Gastroesophageal sphincter (tissue), 4 donors: ENCODE measurements at regions not wholly inside any gene's neighbourhood (a gene's known extent, or its start where the extent isn't known, plus 50 kb on each side); places are given as distances from the start of the nearest gene placed in this dataset.

Source experiments
- ATAC-seq: fragments of 150-250 bp; one replicate; pipeline ENCODE4 v1.9.1; 2016; ENCODE audit warnings: mild to moderate bottlenecking, moderate library complexity
- H3K27ac ChIP-seq, 4 donors: fragments of 200-600 bp; sonication (generic) in 3 of 4; 1 replicate in 3 of 4; 2 replicates in 1 of 4; pipeline ENCODE4 v1.5.1; 2016 to 2019
- H3K27me3 ChIP-seq: fragments of 200-600 bp; sonication (generic); one replicate; pipeline ENCODE4 v1.5.1; 2019
- H3K36me3 ChIP-seq, 2 donors: fragments of 200-600 bp; sonication (generic); one replicate each; pipeline ENCODE4 v1.5.1; 2019; ENCODE audit warnings: control low read depth in 1 of 2
- H3K4me1 ChIP-seq, 3 donors: fragments of 200-600 bp; sonication (generic); 1 replicate in 2 of 3; 2 replicates in 1 of 3; pipeline ENCODE4 v1.5.1; 2016 to 2019; ENCODE audit warnings: control low read depth in 2 of 3
- H3K4me3 ChIP-seq, 2 donors: fragments of 200-600 bp; sonication (generic); one replicate each; pipeline ENCODE4 v1.5.1; 2019; ENCODE audit warnings: mild to moderate bottlenecking in 1 of 2, moderate library complexity in 1 of 2
- H3K9me3 ChIP-seq, 3 donors: fragments of 200-600 bp; sonication (generic); one replicate each; pipeline ENCODE4 v1.5.1; 2017 to 2019; ENCODE audit warnings: control low read depth in 2 of 3
- EP300 ChIP-seq: sonication (generic); formaldehyde crosslinking; IDR thresholded peaks from one replicate; pipeline ENCODE4 v1.6.1; 2017; ENCODE audit warnings: antibody characterized with exemption, mild to moderate bottlenecking
- POLR2A ChIP-seq, 2 donors: fragments of 450-650 bp; IDR thresholded peaks; one replicate each; pipeline ENCODE4 v1.6.1; 2017; ENCODE audit warnings: antibody characterized with exemption in 2 of 2, mild to moderate bottlenecking in 2 of 2, moderate library complexity in 1 of 2
- POLR2AphosphoS5 ChIP-seq: sonication (generic); formaldehyde crosslinking; IDR thresholded peaks from one replicate; pipeline ENCODE4 v1.6.1; 2017; ENCODE audit warnings: antibody characterized with exemption
- WGBS, 2 donors: methylation state at CpG; one replicate each; pipeline ENCODE4 v1.1.5; 2018; ENCODE audit warnings: low coverage in 1 of 2; 5-methylcytosine and 5-hydroxymethylcytosine counted together
- TF ChIP-seq, protein P1 (sequence below), 4 experiments: fragments of 200-600 bp in 2 of 4; fragments of 450-650 bp in 2 of 4; sonication (generic) in 1 of 4; IDR thresholded peaks; one replicate each; pipeline ENCODE4 v1.5.1; 2017 to 2019; ENCODE audit warnings: antibody characterized with exemption in 4 of 4, mild to moderate bottlenecking in 2 of 4, moderate library complexity in 2 of 4

DNA sequence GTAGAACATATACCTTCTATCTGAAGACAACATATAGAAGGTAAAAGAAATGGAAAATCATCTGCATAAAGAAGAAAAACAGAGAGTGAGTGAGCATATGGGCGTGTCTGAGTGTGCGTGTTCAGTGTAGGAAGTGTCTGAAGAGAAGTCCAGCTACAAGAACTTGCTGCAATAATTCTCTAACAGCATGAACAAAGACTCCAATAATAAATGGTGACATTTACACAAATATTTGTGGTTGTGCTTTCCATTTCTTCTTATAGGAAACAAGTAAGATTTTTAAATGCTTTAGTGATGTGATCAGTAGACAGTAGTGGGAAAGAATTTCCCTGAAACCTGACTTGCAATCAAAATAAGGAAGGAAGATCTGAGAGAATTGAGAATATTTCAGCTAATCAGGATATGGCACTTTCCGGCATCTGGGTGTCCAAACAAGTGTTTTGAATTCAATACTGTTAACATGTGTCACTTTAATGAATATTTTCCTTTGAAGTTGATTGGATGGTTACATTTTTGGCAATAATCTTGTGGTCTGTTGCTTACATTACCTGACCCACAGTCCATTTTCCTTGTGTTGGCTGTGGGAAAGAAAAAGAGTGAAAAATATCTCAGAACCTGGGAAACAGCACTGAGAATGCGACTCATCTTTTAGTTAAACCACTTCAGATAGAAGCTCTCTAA lies 154.0 kb downstream of the TGFB2 start:
- no peaks in the 10 kb centered on the region for H3K36me3 ChIP-seq
- TF ChIP-seq EP300 (no peak), POLR2AphosphoS5 (no peak), POLR2A (IDR thresholded peaks at IDR 0.05) (no peak)
- TF ChIP-seq, protein P1, sequence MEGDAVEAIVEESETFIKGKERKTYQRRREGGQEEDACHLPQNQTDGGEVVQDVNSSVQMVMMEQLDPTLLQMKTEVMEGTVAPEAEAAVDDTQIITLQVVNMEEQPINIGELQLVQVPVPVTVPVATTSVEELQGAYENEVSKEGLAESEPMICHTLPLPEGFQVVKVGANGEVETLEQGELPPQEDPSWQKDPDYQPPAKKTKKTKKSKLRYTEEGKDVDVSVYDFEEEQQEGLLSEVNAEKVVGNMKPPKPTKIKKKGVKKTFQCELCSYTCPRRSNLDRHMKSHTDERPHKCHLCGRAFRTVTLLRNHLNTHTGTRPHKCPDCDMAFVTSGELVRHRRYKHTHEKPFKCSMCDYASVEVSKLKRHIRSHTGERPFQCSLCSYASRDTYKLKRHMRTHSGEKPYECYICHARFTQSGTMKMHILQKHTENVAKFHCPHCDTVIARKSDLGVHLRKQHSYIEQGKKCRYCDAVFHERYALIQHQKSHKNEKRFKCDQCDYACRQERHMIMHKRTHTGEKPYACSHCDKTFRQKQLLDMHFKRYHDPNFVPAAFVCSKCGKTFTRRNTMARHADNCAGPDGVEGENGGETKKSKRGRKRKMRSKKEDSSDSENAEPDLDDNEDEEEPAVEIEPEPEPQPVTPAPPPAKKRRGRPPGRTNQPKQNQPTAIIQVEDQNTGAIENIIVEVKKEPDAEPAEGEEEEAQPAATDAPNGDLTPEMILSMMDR (IDR thresholded peaks at IDR 0.05), result no peak
- no peaks in the 10 kb centered on the region for H3K27me3 ChIP-seq
- 5 to 26% methylated on average over 4 of the region's 4 CpGs for WGBS, 2 donors
- no peak for ATAC-seq
- H3K27ac ChIP-seq, result peak overlapping the region; percentile 43 to 80 (median 70)
- peak overlapping the region; percentile 31 to 32 for H3K4me3 ChIP-seq
- peaks cover 2 to 27% (median 13%) of the 10 kb centered on the region in 3 donors for H3K4me1 ChIP-seq
- H3K9me3 ChIP-seq, result no peaks in the 10 kb centered on the region

DNA sequence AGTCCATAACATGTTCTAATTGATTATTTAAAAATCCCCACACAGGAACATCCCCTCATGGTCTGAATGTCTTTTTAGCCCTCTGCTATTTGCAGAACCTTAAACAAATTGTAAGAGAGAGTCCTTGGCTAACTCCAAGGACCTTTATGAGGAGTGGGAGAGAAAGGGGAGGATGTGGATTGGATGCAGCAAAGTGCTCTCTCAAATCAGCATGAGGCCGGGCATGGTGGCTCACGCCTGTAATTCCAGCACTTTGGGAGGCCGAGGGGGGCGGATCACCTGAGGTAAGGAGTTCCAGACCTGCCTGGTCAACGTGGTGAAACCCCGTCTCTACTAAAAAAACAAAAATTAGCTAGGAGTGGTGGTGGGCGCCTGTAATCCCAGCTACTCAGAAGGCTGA lies 154.8 kb downstream of the TGFB2 start:
- 92% methylated on average over 7 of the region's 7 CpGs; no CpG with 5 or more reads in 1 of the 2 donors for WGBS, 2 donors
- H3K27ac ChIP-seq, result peak overlapping the region in 3 of 4 donors; percentile 61 to 80 (median 78)

DNA sequence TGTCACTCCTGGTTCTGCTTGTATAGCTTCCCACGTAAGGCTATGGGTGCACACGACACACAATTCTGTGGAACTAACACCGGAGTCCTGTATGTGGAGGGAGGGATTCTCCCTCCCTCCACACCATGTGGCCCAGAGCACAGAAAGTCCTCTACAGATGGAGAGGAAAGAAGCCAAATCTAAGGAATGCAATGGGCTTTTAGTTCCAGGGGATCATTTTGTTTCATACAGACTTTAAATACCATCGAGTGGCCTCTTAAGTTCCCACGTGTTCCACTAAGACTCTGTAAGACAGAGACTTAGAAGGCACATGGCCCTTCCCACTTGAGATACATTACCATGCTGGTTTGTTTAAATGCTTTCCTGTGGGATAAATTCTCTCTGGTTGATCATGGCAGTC lies 156.0 kb downstream of the TGFB2 start:
- no peak overlapping the region for H3K4me3 ChIP-seq
- WGBS, 2 donors, result 47 to 56% methylated on average over 2 to 3 of the region's 5 CpGs
- no peaks in the 10 kb centered on the region for H3K27me3 ChIP-seq
- no peaks in the 10 kb centered on the region for H3K36me3 ChIP-seq
- ATAC-seq, result no peak
- H3K9me3 ChIP-seq, result no peaks in the 10 kb centered on the region
- no peak overlapping the region for H3K27ac ChIP-seq
- peaks cover 2 to 20% (median 13%) of the 10 kb centered on the region in 3 donors for H3K4me1 ChIP-seq
- TF ChIP-seq POLR2AphosphoS5 (no peak), POLR2A (IDR thresholded peaks at IDR 0.05) (no peak)

More for the DNA sequence above, 154.8 kb downstream of the TGFB2 start:
- Histone ChIP-seq H3K4me3 (no peak overlapping the region), H3K36me3 (no peaks in the 10 kb centered on the region), H3K4me1 (peaks cover 2 to 21% (median 13%) of the 10 kb centered on the region in 3 donors), H3K27me3 (no peaks in the 10 kb centered on the region), H3K9me3 (no peaks in the 10 kb centered on the region)
- ATAC-seq, result no peak
- TF ChIP-seq POLR2AphosphoS5 (no peak), EP300 (no peak), POLR2A (IDR thresholded peaks at IDR 0.05) (no peak)
- TF ChIP-seq, protein P1 (IDR thresholded peaks at IDR 0.05), result no peak

DNA sequence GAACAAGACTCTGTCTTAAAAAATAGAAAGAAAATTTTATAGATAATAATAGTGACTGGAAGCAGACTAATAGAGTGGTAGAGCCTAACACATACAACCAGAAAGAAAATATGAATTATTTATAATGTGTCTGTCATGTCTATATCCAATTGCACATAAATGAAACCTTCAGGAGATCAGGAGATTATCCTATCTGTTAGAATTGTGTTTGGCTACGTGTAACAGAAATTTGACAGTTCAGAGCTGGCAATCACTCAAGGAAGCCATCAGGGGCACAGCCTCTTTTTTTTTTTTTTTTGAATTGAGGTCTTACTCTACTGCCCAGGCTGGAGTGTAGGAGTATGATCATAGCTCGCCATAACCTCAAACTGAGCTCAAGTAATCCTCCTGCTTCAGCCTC lies 157.2 kb downstream of the TGFB2 start:
- Histone ChIP-seq H3K27me3 (no peaks in the 10 kb centered on the region), H3K4me3 (no peak overlapping the region), H3K36me3 (no peaks in the 10 kb centered on the region), H3K4me1 (peaks cover 2 to 20% (median 13%) of the 10 kb centered on the region in 3 donors), H3K9me3 (no peaks in the 10 kb centered on the region), H3K27ac (no peak overlapping the region)
- no peak for ATAC-seq
- TF ChIP-seq POLR2A (IDR thresholded peaks at IDR 0.05), result no peak
- TF ChIP-seq, protein P1 (IDR thresholded peaks at IDR 0.05), result no peak
- no peak for TF ChIP-seq EP300
- no peak for TF ChIP-seq POLR2AphosphoS5
- WGBS, 2 donors, result 95 to 100% methylated on average over 2 of the region's 2 CpGs

DNA sequence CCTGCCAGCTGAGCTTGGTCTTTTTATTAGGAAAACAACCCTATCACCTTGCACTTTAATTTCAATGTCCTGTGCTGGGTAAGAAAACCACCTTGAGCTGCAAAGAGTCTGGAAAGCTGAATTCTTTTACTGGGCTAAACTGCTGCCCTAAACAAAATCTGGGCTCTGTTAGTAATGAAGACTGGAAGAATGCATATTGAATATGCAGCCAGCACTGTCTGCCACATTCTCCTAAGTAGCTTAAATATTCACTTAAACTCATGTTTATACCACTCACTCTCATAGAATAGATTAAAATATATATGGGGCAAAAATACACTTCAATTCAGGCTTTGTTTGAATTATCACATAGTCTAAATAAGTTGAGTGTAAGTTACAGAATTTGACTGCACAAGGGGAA lies 158.0 kb downstream of the TGFB2 start:
- Histone ChIP-seq H3K27ac (no peak overlapping the region), H3K4me1 (peaks cover 2 to 18% (median 13%) of the 10 kb centered on the region in 3 donors), H3K4me3 (no peak overlapping the region), H3K9me3 (peaks cover 0 to 5% (median 0%) of the 10 kb centered on the region in 3 donors), H3K36me3 (no peaks in the 10 kb centered on the region), H3K27me3 (no peaks in the 10 kb centered on the region)
- ATAC-seq, result no peak
- TF ChIP-seq POLR2AphosphoS5 (no peak), POLR2A (IDR thresholded peaks at IDR 0.05) (no peak), EP300 (no peak)
- TF ChIP-seq, protein P1 (IDR thresholded peaks at IDR 0.05), result no peak
